Type B pancreatic cell (in vitro differentiated cells): ENCODE measurements at regions not wholly inside any gene's neighbourhood (a gene's known extent, or its start where the extent isn't known, plus 50 kb on each side); places are given as distances from the start of the nearest gene placed in this dataset.
"Not testable (repeated sequence)": the region's sequence is repeated elsewhere in the genome, so short reads cannot be mapped to it uniquely, and the experiment has no call there.

Experiments used
- DNase-seq: peaks from one replicate; pipeline ENCODE4 v3.0.0; 2021; ENCODE audit warnings: mixed read lengths; ENCODE audit not compliant: unreplicated experiment; ENCODE audit errors: extremely low spot score
- H3K27ac Mint-ChIP-seq: 2 replicates; pipeline ENCODE4 v1.8.0; 2021; ENCODE audit warnings: mild to moderate bottlenecking, mixed read lengths
- H3K27me3 Mint-ChIP-seq: 2 replicates; pipeline ENCODE4 v1.8.0; 2021; ENCODE audit warnings: mixed read lengths
- H3K36me3 Mint-ChIP-seq: 2 replicates; pipeline ENCODE4 v1.8.0; 2021; ENCODE audit warnings: mixed read lengths
- H3K4me1 Mint-ChIP-seq: one replicate; pipeline ENCODE4 v1.8.0; 2021; ENCODE audit warnings: mixed read lengths; ENCODE audit not compliant: unreplicated experiment
- H3K4me3 Mint-ChIP-seq: 2 replicates; pipeline ENCODE4 v1.8.0; 2021; ENCODE audit warnings: mild to moderate bottlenecking, mixed read lengths
- H3K9me3 Mint-ChIP-seq: 2 replicates; pipeline ENCODE4 v1.8.0; 2021; ENCODE audit warnings: mixed read lengths
- TF ChIP-seq, protein P1 (sequence below): fragments of 200-600 bp; sonication (generic); conservative IDR thresholded peaks from 2 replicates; pipeline ENCODE4 v1.5.0; 2021; ENCODE audit warnings: antibody characterized with exemption, mild to moderate bottlenecking

DNA sequence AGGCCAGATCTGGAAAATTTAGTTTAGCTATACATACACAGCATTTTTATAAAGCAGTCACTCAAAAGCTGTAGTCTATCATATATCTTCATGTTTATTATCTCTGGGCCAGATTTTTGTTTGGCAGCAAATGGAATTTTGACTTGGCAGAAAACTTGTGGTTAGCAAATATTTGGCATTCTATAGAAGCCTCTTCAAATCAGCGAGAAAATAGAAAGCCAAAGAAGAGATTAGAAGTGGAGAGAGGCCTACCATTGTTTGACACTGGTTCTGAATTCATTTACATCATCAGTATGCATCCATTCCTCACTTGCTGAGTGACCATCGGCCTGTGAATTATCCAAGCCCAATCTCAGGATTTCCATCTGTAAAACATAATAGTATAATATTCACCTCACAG lies 1077.6 kb downstream of the GALC start:
- Mint-ChIP-seq H3K4me1 (no peaks in the 10 kb centered on the region), H3K27ac (no peak overlapping the region), H3K27me3 (no peaks in the 10 kb centered on the region), H3K9me3 (no peaks in the 10 kb centered on the region), H3K4me3 (no peak overlapping the region), H3K36me3 (no peaks in the 10 kb centered on the region)
- TF ChIP-seq, protein P1, sequence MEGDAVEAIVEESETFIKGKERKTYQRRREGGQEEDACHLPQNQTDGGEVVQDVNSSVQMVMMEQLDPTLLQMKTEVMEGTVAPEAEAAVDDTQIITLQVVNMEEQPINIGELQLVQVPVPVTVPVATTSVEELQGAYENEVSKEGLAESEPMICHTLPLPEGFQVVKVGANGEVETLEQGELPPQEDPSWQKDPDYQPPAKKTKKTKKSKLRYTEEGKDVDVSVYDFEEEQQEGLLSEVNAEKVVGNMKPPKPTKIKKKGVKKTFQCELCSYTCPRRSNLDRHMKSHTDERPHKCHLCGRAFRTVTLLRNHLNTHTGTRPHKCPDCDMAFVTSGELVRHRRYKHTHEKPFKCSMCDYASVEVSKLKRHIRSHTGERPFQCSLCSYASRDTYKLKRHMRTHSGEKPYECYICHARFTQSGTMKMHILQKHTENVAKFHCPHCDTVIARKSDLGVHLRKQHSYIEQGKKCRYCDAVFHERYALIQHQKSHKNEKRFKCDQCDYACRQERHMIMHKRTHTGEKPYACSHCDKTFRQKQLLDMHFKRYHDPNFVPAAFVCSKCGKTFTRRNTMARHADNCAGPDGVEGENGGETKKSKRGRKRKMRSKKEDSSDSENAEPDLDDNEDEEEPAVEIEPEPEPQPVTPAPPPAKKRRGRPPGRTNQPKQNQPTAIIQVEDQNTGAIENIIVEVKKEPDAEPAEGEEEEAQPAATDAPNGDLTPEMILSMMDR = no peak
- DNase-seq = no peak

DNA sequence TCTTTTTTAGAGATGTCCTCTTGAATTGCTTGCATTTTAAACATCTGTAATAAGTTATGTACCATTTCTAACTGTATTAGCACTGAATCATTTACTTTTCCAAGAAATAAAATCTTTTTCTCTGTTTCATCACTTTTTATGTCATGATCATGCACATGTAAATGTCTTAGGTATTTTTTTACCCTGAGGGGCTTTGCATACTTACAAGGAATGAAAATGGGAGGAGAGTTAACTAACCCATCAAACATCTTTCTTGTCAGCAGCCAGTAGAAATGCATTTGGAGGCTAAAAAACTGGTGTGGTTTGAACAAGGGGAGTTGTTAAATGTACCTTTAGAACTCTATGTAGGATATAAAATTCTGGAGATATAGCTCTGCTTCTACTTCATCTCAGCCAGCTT lies 1080.3 kb downstream of the GALC start:
- Mint-ChIP-seq H3K27ac (no peak overlapping the region), H3K4me1 (no peaks in the 10 kb centered on the region), H3K4me3 (no peak overlapping the region), H3K9me3 (no peaks in the 10 kb centered on the region), H3K27me3 (no peaks in the 10 kb centered on the region), H3K36me3 (no peaks in the 10 kb centered on the region)
- TF ChIP-seq, protein P1 = no peak
- no peak for DNase-seq

- no peaks in the 10 kb centered on the region for H3K27me3 Mint-ChIP-seq
- DNase-seq = no peak
- no peaks in the 10 kb centered on the region for H3K4me1 Mint-ChIP-seq
- no peaks in the 10 kb centered on the region for H3K9me3 Mint-ChIP-seq
- no peak overlapping the region for H3K27ac Mint-ChIP-seq
- TF ChIP-seq, protein P1 = no peak
- no peak overlapping the region for H3K4me3 Mint-ChIP-seq
- H3K36me3 Mint-ChIP-seq = no peaks in the 10 kb centered on the region
These were observed 1081.5 kb downstream of the GALC start for GRCh38 chr14:86911486-86911885.

GRCh38 chr14:86905386-86905926 lies 1087.5 kb downstream of the GALC start:
- not testable (repeated sequence) for H3K27me3 Mint-ChIP-seq, H3K4me1 Mint-ChIP-seq, H3K4me3 Mint-ChIP-seq, H3K27ac Mint-ChIP-seq, H3K9me3 Mint-ChIP-seq, H3K36me3 Mint-ChIP-seq, DNase-seq

DNA sequence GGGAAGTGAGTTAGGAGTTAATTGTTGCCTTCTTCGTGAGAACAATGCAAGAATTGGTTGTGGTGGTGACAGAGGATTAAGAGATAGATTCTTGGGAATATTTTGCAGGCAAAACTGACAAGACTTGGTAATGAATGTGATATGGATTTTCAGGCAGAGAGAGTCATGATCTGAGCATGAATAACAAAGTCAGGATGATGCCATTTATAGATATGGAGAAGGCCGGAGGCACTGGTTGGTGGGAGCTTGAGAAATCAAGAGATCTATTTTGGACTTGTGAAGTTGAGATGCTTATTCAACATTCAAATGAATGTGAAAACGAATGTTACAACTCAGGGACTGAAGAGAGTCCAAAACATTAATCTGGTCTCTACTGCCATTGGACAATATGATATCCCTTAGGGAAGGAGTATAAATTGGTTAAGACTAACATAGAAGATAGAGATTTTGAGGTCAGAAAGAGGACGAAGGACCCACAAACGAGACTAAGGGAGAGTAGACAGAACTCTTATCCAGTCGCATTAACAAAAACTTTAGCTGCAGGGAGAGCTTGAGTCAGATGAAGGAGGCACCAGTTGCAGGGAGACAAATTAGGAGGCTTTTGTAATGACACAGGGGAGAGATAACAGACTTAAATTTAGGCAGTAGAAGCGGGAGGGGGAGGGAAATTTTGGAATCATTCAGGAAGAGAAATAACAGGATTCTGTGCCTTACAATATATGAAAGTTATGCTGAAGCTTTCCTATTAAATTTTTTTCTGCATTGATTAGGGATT lies 1090.6 kb downstream of the GALC start:
- no peak for DNase-seq
- Mint-ChIP-seq H3K27ac (no peak overlapping the region), H3K27me3 (no peaks in the 10 kb centered on the region), H3K4me3 (no peak overlapping the region), H3K4me1 (no peaks in the 10 kb centered on the region), H3K9me3 (no peaks in the 10 kb centered on the region), H3K36me3 (no peaks in the 10 kb centered on the region)
- TF ChIP-seq, protein P1 = no peak

DNA sequence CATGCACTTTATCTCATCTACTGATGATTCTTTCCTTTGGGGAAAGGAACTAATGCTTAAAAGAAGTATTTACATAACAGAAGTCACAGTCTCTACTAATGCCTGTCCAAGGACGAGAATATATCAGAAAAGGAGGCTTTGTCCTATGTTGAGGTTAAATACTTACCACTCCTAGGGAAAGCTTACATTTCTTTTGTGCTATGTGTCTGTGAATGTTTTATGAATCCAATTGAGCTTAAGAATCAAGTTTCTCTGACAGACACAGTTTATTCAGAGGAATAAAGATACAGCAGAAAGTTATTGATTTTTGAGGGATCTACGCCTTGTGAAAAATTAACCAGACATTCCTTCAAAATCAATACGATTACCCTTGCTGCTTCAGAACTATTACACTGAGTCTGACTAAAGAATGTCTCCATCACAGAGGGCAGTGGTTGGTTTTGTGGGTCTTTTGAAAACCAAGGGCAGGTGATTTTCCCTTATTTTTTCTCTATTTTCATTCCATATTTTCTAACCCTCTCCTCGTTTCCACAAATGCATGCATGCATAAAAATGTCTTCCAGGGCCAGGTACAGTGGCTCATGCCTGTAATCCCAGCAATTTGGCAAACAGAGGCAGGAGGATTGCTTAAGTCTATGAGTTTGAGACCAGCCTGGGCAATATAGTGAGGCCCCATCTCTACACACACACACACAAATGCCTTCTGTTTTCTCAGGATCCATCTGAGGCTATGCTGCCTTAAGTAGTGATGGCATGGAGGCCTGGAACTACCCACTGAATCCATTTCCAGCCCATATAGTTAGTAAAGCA lies 1095.1 kb downstream of the GALC start:
- no peak for DNase-seq
- TF ChIP-seq, protein P1 = no peak
- Mint-ChIP-seq H3K27ac (no peak overlapping the region), H3K9me3 (no peaks in the 10 kb centered on the region), H3K36me3 (no peaks in the 10 kb centered on the region), H3K4me1 (no peaks in the 10 kb centered on the region), H3K4me3 (no peak overlapping the region), H3K27me3 (no peaks in the 10 kb centered on the region)
